PC-3 (cell line): ENCODE measurements at regions not wholly inside any gene's neighbourhood (a gene's known extent, or its start where the extent isn't known, plus 50 kb on each side); places are given as distances from the start of the nearest gene placed in this dataset.
A peak's percentile ranks its signal among the peaks of the same experiment; 100 is the strongest.

ENCODE experiments used
- ATAC-seq: fragments of 200-7000 bp; cut with Tn5 transposase; 2 replicates; pipeline ENCODE4 v1.9.1; 2020; ENCODE audit warnings: mild to moderate bottlenecking, moderate library complexity
- BruUV-seq: library from RNA; stranded (reverse); fragments of 400-500 nt; replicated peaks from 2 replicates; lab custom pipeline; 2021; lab: Mats Ljungman, UMichigan
- CTCF ChIA-PET: fragments of 300-600 bp; sonication (Branson Sonifier 250); formaldehyde crosslinking; loops from one replicate; lab custom pipeline; 2022; ENCODE audit warnings: antibody characterized with exemption; lab: Charles Lee
- POLR2A ChIA-PET: fragments of 300-600 bp; sonication (Branson Sonifier 250); formaldehyde crosslinking; loops from one replicate; lab custom pipeline; 2022; ENCODE audit warnings: antibody characterized with exemption; ENCODE audit not compliant: unreplicated experiment; lab: Charles Lee
- DNase-seq: peaks from one replicate; pipeline ENCODE4 v3.0.0-alpha.2; 2015
- H2AFZ ChIP-seq: fragments of 300-600 bp; sonication (generic); 2 replicates; pipeline ENCODE4 v1.6.0; 2016; ENCODE audit warnings: antibody characterized with exemption, low read length
- H3F3A ChIP-seq: fragments of 300-600 bp; sonication (generic); one replicate; pipeline ENCODE4 v1.6.0; 2017; ENCODE audit warnings: antibody characterized with exemption, low read length, control low read depth, mild to moderate bottlenecking; ENCODE audit not compliant: unreplicated experiment
- H3K27ac ChIP-seq: fragments of 300-600 bp; sonication (generic); 2 replicates; pipeline ENCODE4 v1.5.1; 2016; ENCODE audit warnings: mild to moderate bottlenecking, low read length
- H3K27me3 ChIP-seq: fragments of 300-600 bp; sonication (generic); 2 replicates; pipeline ENCODE4 v1.6.1; 2016; ENCODE audit warnings: low read length, mixed read lengths
- H3K36me3 ChIP-seq: fragments of 300-600 bp; sonication (generic); 2 replicates; pipeline ENCODE4 v1.6.1; 2016; ENCODE audit warnings: low read depth, mixed run types, low read length, mixed read lengths
- H3K4me1 ChIP-seq: fragments of 300-600 bp; sonication (generic); 2 replicates; pipeline ENCODE4 v1.5.1; 2016; ENCODE audit warnings: low read length; ENCODE audit not compliant: insufficient read depth
- H3K4me2 ChIP-seq: fragments of 300-600 bp; sonication (generic); 2 replicates; pipeline ENCODE4 v1.6.0; 2016; ENCODE audit warnings: low read length
- H3K4me3 ChIP-seq: fragments of 300-600 bp; sonication (generic); 2 replicates; pipeline ENCODE4 v1.5.1; 2016; ENCODE audit warnings: mild to moderate bottlenecking, low read length, mixed read lengths
- H3K79me2 ChIP-seq: fragments of 300-600 bp; sonication (generic); 2 replicates; pipeline ENCODE4 v1.6.1; 2017; ENCODE audit warnings: low read length, mixed read lengths
- H3K9ac ChIP-seq: fragments of 300-600 bp; sonication (generic); 2 replicates; pipeline ENCODE4 v1.6.0; 2016; ENCODE audit warnings: mild to moderate bottlenecking, low read length
- H3K9me2 ChIP-seq: fragments of 300-600 bp; sonication (generic); replicated peaks from 2 replicates; pipeline ENCODE4 v1.6.1; 2016; ENCODE audit warnings: mixed run types, low read length, mixed read lengths
- H3K9me3 ChIP-seq: fragments of 300-600 bp; sonication (generic); 2 replicates; pipeline ENCODE4 v1.6.1; 2016; ENCODE audit warnings: low read length, mixed read lengths
- H4K20me1 ChIP-seq: fragments of 300-600 bp; sonication (generic); 2 replicates; pipeline ENCODE4 v1.6.1; 2016; ENCODE audit warnings: low read length, mixed read lengths
- CTCF ChIP-seq: fragments of 300-600 bp; sonication (generic); conservative IDR thresholded peaks from 2 replicates; pipeline ENCODE4 v1.5.1; 2017; ENCODE audit warnings: antibody characterized with exemption, low read depth, mild to moderate bottlenecking, low read length
- EZH2 ChIP-seq: fragments of 300-600 bp; sonication (generic); IDR thresholded peaks from one replicate; pipeline ENCODE4 v1.6.1; 2017; ENCODE audit warnings: antibody characterized with exemption, mild to moderate bottlenecking, low read length; ENCODE audit not compliant: unreplicated experiment
- EZH2phosphoT487 ChIP-seq: fragments of 300-600 bp; sonication (generic); IDR thresholded peaks from 2 replicates; pipeline ENCODE4 v1.6.1; 2018; ENCODE audit warnings: mild to moderate bottlenecking, antibody characterized with exemption, low read length, borderline replicate concordance
- intact Hi-C: fragments of 100-400 bp; cut with micrococcal nuclease; formaldehyde crosslinking; loops from 2 replicates; pipeline ENCODE4 v1.9.0; 2023

- POLR2A ChIA-PET, result no interaction called here
These were observed 57.0 kb upstream of the ACYP2 start for GRCh38 chr2:54058449-54058848.

GRCh38 chr2:54054774-54055173 is 60.6 kb upstream of the ACYP2 start:
- Histone ChIP-seq H3K4me2 (no peak overlapping the region), H3K9me2 (no peaks in the 10 kb centered on the region), H4K20me1 (no peaks in the 10 kb centered on the region), H3K79me2 (no peaks in the 10 kb centered on the region), H3K4me1 (peaks cover under 1% of the 10 kb centered on the region; the same call in 1 of the 2 replicates), H3K4me3 (no peak overlapping the region), H2AFZ (no peak overlapping the region), H3K36me3 (no peaks in the 10 kb centered on the region), H3K27ac (no peak overlapping the region), H3K9ac (no peak overlapping the region), H3K27me3 (no peaks in the 10 kb centered on the region), H3F3A (no peaks in the 10 kb centered on the region), H3K9me3 (no peaks in the 10 kb centered on the region)
- ATAC-seq (no peak; the same call in 1 of the 2 replicates), DNase-seq (no peak)
- POLR2A ChIA-PET, result no interaction called here
- CTCF ChIA-PET, result no interaction called here
- BruUV-seq, result no TSS peak
- intact Hi-C loops, result no loop called here
- TF ChIP-seq EZH2phosphoT487, result no peak
- TF ChIP-seq EZH2, result no peak
- no peak for TF ChIP-seq CTCF

More at GRCh38 chr2:54058449-54058848, 57.0 kb upstream of the ACYP2 start:
- no peak overlapping the region for H3K4me3 ChIP-seq
- H3F3A ChIP-seq, result no peaks in the 10 kb centered on the region
- no peak overlapping the region for H3K9ac ChIP-seq
- ATAC-seq (no peak), DNase-seq (peak; percentile 30)
- H3K9me2 ChIP-seq, result no peaks in the 10 kb centered on the region
- H2AFZ ChIP-seq, result no peak overlapping the region
- TF ChIP-seq CTCF (no peak), EZH2 (no peak), EZH2phosphoT487 (no peak)
- H3K9me3 ChIP-seq, result no peaks in the 10 kb centered on the region
- no peaks in the 10 kb centered on the region for H3K79me2 ChIP-seq
- no TSS peak for BruUV-seq
- CTCF ChIA-PET, result no interaction called here
- intact Hi-C loops, result no loop called here
- H3K4me2 ChIP-seq, result no peak overlapping the region
- H3K4me1 ChIP-seq, result peaks cover 3% of the 10 kb centered on the region; the same call in 1 of the 2 replicates
- no peaks in the 10 kb centered on the region for H3K27me3 ChIP-seq
- no peaks in the 10 kb centered on the region for H3K36me3 ChIP-seq
- H3K27ac ChIP-seq, result no peak overlapping the region
- H4K20me1 ChIP-seq, result no peaks in the 10 kb centered on the region

- POLR2A ChIA-PET, result no interaction called here
- BruUV-seq, result no TSS peak
- H3F3A ChIP-seq, result no peaks in the 10 kb centered on the region
- no peak overlapping the region for H3K27ac ChIP-seq
- H2AFZ ChIP-seq, result peak overlapping the region; percentile 29
- CTCF ChIA-PET, result no interaction called here
- H3K9ac ChIP-seq, result no peak overlapping the region
- no peaks in the 10 kb centered on the region for H3K9me3 ChIP-seq
- TF ChIP-seq CTCF (no peak), EZH2phosphoT487 (no peak), EZH2 (no peak)
- no peaks in the 10 kb centered on the region for H3K79me2 ChIP-seq
- H3K4me1 ChIP-seq, result no peaks in the 10 kb centered on the region
- no peaks in the 10 kb centered on the region for H3K36me3 ChIP-seq
- H3K27me3 ChIP-seq, result no peaks in the 10 kb centered on the region
- no peaks in the 10 kb centered on the region for H4K20me1 ChIP-seq
- no peak overlapping the region for H3K4me3 ChIP-seq
- no peaks in the 10 kb centered on the region for H3K9me2 ChIP-seq
- no peak overlapping the region for H3K4me2 ChIP-seq
- intact Hi-C loops, result no loop called here
- ATAC-seq, result no peak
- no peak for DNase-seq
These were observed 61.1 kb upstream of the ACYP2 start for GRCh38 chr2:54054271-54054670.
